Panc1 (cell line): ENCODE measurements at regions not wholly inside any gene's neighbourhood (a gene's known extent, or its start where the extent isn't known, plus 50 kb on each side); places are given as distances from the start of the nearest gene placed in this dataset.

ENCODE experiments used
- ATAC-seq: fragments of 200-7000 bp; cut with Tn5 transposase; 2 replicates; pipeline ENCODE4 v1.9.1; 2020; ENCODE audit warnings: mild to moderate bottlenecking, moderate library complexity
- BruUV-seq: library from RNA; stranded (reverse); fragments of 400-500 nt; replicated peaks from 2 replicates; lab custom pipeline; 2021; lab: Mats Ljungman, UMichigan
- CTCF ChIA-PET: fragments of 300-600 bp; sonication (Branson Sonifier 250); formaldehyde crosslinking; loops from one replicate; lab custom pipeline; 2022; ENCODE audit warnings: antibody characterized with exemption; lab: Charles Lee
- POLR2A ChIA-PET: fragments of 300-600 bp; sonication (Branson Sonifier 250); formaldehyde crosslinking; loops from one replicate; lab custom pipeline; 2022; ENCODE audit warnings: antibody characterized with exemption; lab: Charles Lee
- DNase-seq: peaks from one replicate; pipeline ENCODE4 v3.0.0-alpha.2; 2010; ENCODE audit warnings: low read depth, low spot score
- H3K27ac ChIP-seq: 2 replicates; pipeline ENCODE4 v1.5.1; 2011; ENCODE audit warnings: mild to moderate bottlenecking, low read length, inconsistent platforms
- H3K27me3 ChIP-seq: fragments of 200-500 bp; sonication (Bioruptor generic); 2 replicates; pipeline ENCODE4 v1.6.0; 2014; ENCODE audit warnings: low read length, inconsistent platforms; ENCODE audit not compliant: control insufficient read depth, insufficient read depth
- H3K36me3 ChIP-seq: fragments of 200-500 bp; sonication (Bioruptor generic); 2 replicates; pipeline ENCODE4 v1.5.1; 2014; ENCODE audit warnings: inconsistent platforms, mild to moderate bottlenecking, low read length, moderate library complexity; ENCODE audit not compliant: control insufficient read depth, insufficient read depth
- H3K4me1 ChIP-seq: 2 replicates; pipeline ENCODE4 v1.5.1; 2011; ENCODE audit warnings: inconsistent platforms, mild to moderate bottlenecking, low read length, moderate library complexity; ENCODE audit not compliant: control insufficient read depth, insufficient read depth
- H3K4me3 ChIP-seq, 2 experiments: 2 replicates each; pipeline ENCODE4 v1.5.1; 2011 to 2012; ENCODE audit warnings: low read depth in 2 of 2, low read length in 2 of 2, mild to moderate bottlenecking in 2 of 2, inconsistent platforms in 1 of 2, moderate library complexity in 1 of 2
- H3K9me3 ChIP-seq: fragments of 200-500 bp; sonication (Bioruptor generic); 2 replicates; pipeline ENCODE4 v1.5.1; 2014; ENCODE audit warnings: low read depth, mild to moderate bottlenecking, inconsistent platforms, low read length, moderate library complexity; ENCODE audit not compliant: control insufficient read depth, insufficient read depth
- CTCF ChIP-seq: fragments of 450-650 bp; IDR thresholded peaks from 2 replicates; pipeline ENCODE4 v1.5.1; 2017; ENCODE audit warnings: mild to moderate bottlenecking
- POLR2AphosphoS5 ChIP-seq: IDR thresholded peaks from 2 replicates; pipeline ENCODE4 v1.6.1; 2012; ENCODE audit warnings: mild to moderate bottlenecking, low read depth, low read length, moderate library complexity
- REST ChIP-seq, 2 experiments: IDR thresholded peaks; 2 replicates each; pipeline ENCODE4 v1.6.1; 2011 to 2012; ENCODE audit warnings: low read depth in 2 of 2, control low read depth in 1 of 2, low read length in 1 of 2, mild to moderate bottlenecking in 1 of 2, moderate library complexity in 1 of 2; ENCODE audit not compliant: insufficient read depth in 1 of 2
- SIN3A ChIP-seq: IDR thresholded peaks from 2 replicates; pipeline ENCODE4 v1.6.1; 2012; ENCODE audit warnings: low read depth, mild to moderate bottlenecking, low read length, moderate library complexity, borderline replicate concordance; ENCODE audit not compliant: insufficient read depth
- TCF7L2 ChIP-seq: IDR thresholded peaks from 2 replicates; pipeline ENCODE4 v1.6.1; 2011; ENCODE audit warnings: mild to moderate bottlenecking, low read depth, low read length, inconsistent platforms
- in situ Hi-C: cut with HindIII; loops from 2 replicates; pipeline ENCODE4 v1.10.0; 2016; ENCODE audit warnings: low sequenced_read_pairs, low pct_unique_long_range_greater_than_20kb
- intact Hi-C: fragments of 100-400 bp; cut with micrococcal nuclease; formaldehyde crosslinking; loops from one replicate; pipeline ENCODE4 v1.10.0; 2022; ENCODE audit not compliant: unreplicated experiment

GRCh38 chr4:89404530-89404929, 96.9 kb upstream of the GPRIN3 start:
- no peak overlapping the region for H3K27ac ChIP-seq
- no peak for ATAC-seq

GRCh38 chr4:89403826-89404225, 96.2 kb upstream of the GPRIN3 start:
- in situ Hi-C loops: no loop called here
- TF ChIP-seq SIN3A: no peak
- TF ChIP-seq CTCF: no peak
- no peak for TF ChIP-seq POLR2AphosphoS5
- no peak for TF ChIP-seq TCF7L2
- TF ChIP-seq REST (IDR thresholded peaks at IDR 0.05; ENCODE audit: insufficient read depth in 1 of 2, low read depth in 2 of 2, low read length in 1 of 2): no peak
- BruUV-seq: no TSS peak
- Histone ChIP-seq H3K9me3 (no peaks in the 10 kb centered on the region), H3K4me1 (no peaks in the 10 kb centered on the region), H3K36me3 (no peaks in the 10 kb centered on the region), H3K4me3 (no peak overlapping the region), H3K27ac (no peak overlapping the region), H3K27me3 (no peaks in the 10 kb centered on the region)
- CTCF ChIA-PET: no interaction called here
- intact Hi-C loops: no loop called here
- POLR2A ChIA-PET: no interaction called here
- DNase-seq: no peak
- ATAC-seq: no peak

More at GRCh38 chr4:89404530-89404929, 96.9 kb upstream of the GPRIN3 start:
- no peak for DNase-seq
- no peak for TF ChIP-seq REST (IDR thresholded peaks at IDR 0.05; ENCODE audit: insufficient read depth in 1 of 2, low read depth in 2 of 2, low read length in 1 of 2)
- no peak for TF ChIP-seq POLR2AphosphoS5
- TF ChIP-seq SIN3A: no peak
- no peak for TF ChIP-seq TCF7L2
- no peak for TF ChIP-seq CTCF
- no peaks in the 10 kb centered on the region for H3K4me1 ChIP-seq
- no peak overlapping the region for H3K4me3 ChIP-seq
- H3K27me3 ChIP-seq: no peaks in the 10 kb centered on the region
- CTCF ChIA-PET: no interaction called here
- POLR2A ChIA-PET: no interaction called here
- no peaks in the 10 kb centered on the region for H3K36me3 ChIP-seq
- no TSS peak for BruUV-seq
- intact Hi-C loops (no loop called here), in situ Hi-C loops (no loop called here)
- no peaks in the 10 kb centered on the region for H3K9me3 ChIP-seq
